ENCODE measurements at regions not wholly inside any gene's neighbourhood (a gene's known extent, or its start where the extent isn't known, plus 50 kb on each side); places are given as distances from the start of the nearest gene placed in this dataset.

GRCh38 chr12:27875677-27876076 is 95.6 kb upstream of the MANSC4 start:
- H3K79me2 ChIP-seq (ENCODE audit: insufficient read depth, low read depth, low read length), result no peaks in the 10 kb centered on the region
- H3K9me3 ChIP-seq (ENCODE audit: low read length), result no peaks in the 10 kb centered on the region
- H3K36me3 ChIP-seq (ENCODE audit: insufficient read depth, low read length), result no peaks in the 10 kb centered on the region
- no TSS peak for BruUV-seq (replicated peaks)
- H2AFZ ChIP-seq (ENCODE audit: low read length), result no peak overlapping the region
- no peak for DNase-seq (ENCODE audit: low spot score)
- intact Hi-C loops (cut with micrococcal nuclease; ENCODE audit: unreplicated experiment), result no loop called here
- no peaks in the 10 kb centered on the region for H3K9me2 ChIP-seq (ENCODE audit: insufficient read depth, low read length)
- ChIA-PET CTCF (ENCODE audit: unreplicated experiment) (no interaction called here), POLR2A (interaction anchor here (0.5 kb wide), 1 partner anchor 457 kb away, joined by 3 read pairs; no protein-coding TSS in a partner anchor)
- TF ChIP-seq, protein P1, sequence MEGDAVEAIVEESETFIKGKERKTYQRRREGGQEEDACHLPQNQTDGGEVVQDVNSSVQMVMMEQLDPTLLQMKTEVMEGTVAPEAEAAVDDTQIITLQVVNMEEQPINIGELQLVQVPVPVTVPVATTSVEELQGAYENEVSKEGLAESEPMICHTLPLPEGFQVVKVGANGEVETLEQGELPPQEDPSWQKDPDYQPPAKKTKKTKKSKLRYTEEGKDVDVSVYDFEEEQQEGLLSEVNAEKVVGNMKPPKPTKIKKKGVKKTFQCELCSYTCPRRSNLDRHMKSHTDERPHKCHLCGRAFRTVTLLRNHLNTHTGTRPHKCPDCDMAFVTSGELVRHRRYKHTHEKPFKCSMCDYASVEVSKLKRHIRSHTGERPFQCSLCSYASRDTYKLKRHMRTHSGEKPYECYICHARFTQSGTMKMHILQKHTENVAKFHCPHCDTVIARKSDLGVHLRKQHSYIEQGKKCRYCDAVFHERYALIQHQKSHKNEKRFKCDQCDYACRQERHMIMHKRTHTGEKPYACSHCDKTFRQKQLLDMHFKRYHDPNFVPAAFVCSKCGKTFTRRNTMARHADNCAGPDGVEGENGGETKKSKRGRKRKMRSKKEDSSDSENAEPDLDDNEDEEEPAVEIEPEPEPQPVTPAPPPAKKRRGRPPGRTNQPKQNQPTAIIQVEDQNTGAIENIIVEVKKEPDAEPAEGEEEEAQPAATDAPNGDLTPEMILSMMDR (conservative IDR thresholded peaks at IDR 0.05; ENCODE audit: low read length), result no peak
- H3K4me2 ChIP-seq (ENCODE audit: low read length), result no peak overlapping the region
- no peak overlapping the region for H3K4me3 ChIP-seq (ENCODE audit: low read depth, low read length, poor library complexity, severe bottlenecking)
- H3K27ac ChIP-seq (ENCODE audit: low read depth, low read length, poor library complexity, severe bottlenecking), result no peak overlapping the region
- no peaks in the 10 kb centered on the region for H4K20me1 ChIP-seq (ENCODE audit: insufficient read depth, low read length)
- H3K4me1 ChIP-seq (ENCODE audit: insufficient read depth, low read length, poor library complexity, severe bottlenecking), result no peaks in the 10 kb centered on the region

DNA sequence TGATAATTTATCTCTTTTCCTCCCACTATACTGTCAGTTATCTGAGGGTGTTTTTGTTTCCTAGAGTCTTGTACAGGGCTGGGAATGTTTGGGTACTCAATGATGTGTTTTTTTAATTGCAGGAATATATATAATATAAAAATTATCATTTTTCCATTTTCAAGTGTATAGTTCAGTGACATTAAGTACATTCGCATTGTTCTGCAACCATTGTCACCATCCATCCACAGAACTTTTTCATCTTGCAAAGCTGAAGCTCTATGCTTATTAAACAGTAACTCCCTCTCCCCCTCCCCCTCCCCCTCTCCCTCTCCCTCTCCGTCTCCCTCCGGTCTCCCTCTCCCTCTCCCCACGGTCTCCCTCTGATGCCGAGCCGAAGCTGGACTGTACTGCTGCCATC is 93.0 kb upstream of the MANSC4 start:
- Histone ChIP-seq H3K4me3 (ENCODE audit: low read depth, low read length, poor library complexity, severe bottlenecking) (no peak overlapping the region), H3K27ac (ENCODE audit: low read depth, low read length, poor library complexity, severe bottlenecking) (no peak overlapping the region), H2AFZ (ENCODE audit: low read length) (no peak overlapping the region), H3K9me3 (ENCODE audit: low read length) (no peaks in the 10 kb centered on the region), H3K4me1 (ENCODE audit: insufficient read depth, low read length, poor library complexity, severe bottlenecking) (no peaks in the 10 kb centered on the region), H3K79me2 (ENCODE audit: insufficient read depth, low read depth, low read length) (no peaks in the 10 kb centered on the region), H3K4me2 (ENCODE audit: low read length) (no peak overlapping the region), H3K36me3 (ENCODE audit: insufficient read depth, low read length) (no peaks in the 10 kb centered on the region), H3K9me2 (ENCODE audit: insufficient read depth, low read length) (no peaks in the 10 kb centered on the region), H4K20me1 (ENCODE audit: insufficient read depth, low read length) (no peaks in the 10 kb centered on the region)
- ChIA-PET POLR2A (interaction anchor here (0.6 to 1.6 kb wide), 2 partner anchors 11 to 55 kb away, joined by 3 to 7 read pairs; no protein-coding TSS in a partner anchor), CTCF (ENCODE audit: unreplicated experiment) (no interaction called here)
- intact Hi-C loops (cut with micrococcal nuclease; ENCODE audit: unreplicated experiment), result no loop called here
- DNase-seq (ENCODE audit: low spot score), result no peak
- BruUV-seq (replicated peaks), result no TSS peak
- TF ChIP-seq, protein P1 (conservative IDR thresholded peaks at IDR 0.05; ENCODE audit: low read length), result no peak
- no peak for TF ChIP-seq EZH2phosphoT487 (IDR thresholded peaks at IDR 0.05; ENCODE audit: borderline replicate concordance, low read depth, low read length)

- no peaks in the 10 kb centered on the region for H3K9me3 ChIP-seq (ENCODE audit: low read length)
- intact Hi-C loops (cut with micrococcal nuclease; ENCODE audit: unreplicated experiment), result no loop called here
- TF ChIP-seq EZH2phosphoT487 (IDR thresholded peaks at IDR 0.05; ENCODE audit: borderline replicate concordance, low read depth, low read length), result no peak
- TF ChIP-seq, protein P1 (conservative IDR thresholded peaks at IDR 0.05; ENCODE audit: low read length), result no peak
- ChIA-PET CTCF (ENCODE audit: unreplicated experiment) (no interaction called here), POLR2A (interaction anchor here (1.6 kb wide), 1 partner anchor 10 kb away, joined by 7 read pairs; no protein-coding TSS in a partner anchor)
- BruUV-seq (replicated peaks), result no TSS peak
- H2AFZ ChIP-seq (ENCODE audit: low read length), result no peak overlapping the region
- H3K79me2 ChIP-seq (ENCODE audit: insufficient read depth, low read depth, low read length), result no peaks in the 10 kb centered on the region
- H3K9me2 ChIP-seq (ENCODE audit: insufficient read depth, low read length), result no peaks in the 10 kb centered on the region
- no peak overlapping the region for H3K4me2 ChIP-seq (ENCODE audit: low read length)
- H4K20me1 ChIP-seq (ENCODE audit: insufficient read depth, low read length), result no peaks in the 10 kb centered on the region
- H3K4me1 ChIP-seq (ENCODE audit: insufficient read depth, low read length, poor library complexity, severe bottlenecking), result no peaks in the 10 kb centered on the region
- H3K27ac ChIP-seq (ENCODE audit: low read depth, low read length, poor library complexity, severe bottlenecking), result no peak overlapping the region
- H3K36me3 ChIP-seq (ENCODE audit: insufficient read depth, low read length), result no peaks in the 10 kb centered on the region
- H3K4me3 ChIP-seq (ENCODE audit: low read depth, low read length, poor library complexity, severe bottlenecking), result no peak overlapping the region
- no peak for DNase-seq (ENCODE audit: low spot score)
Measured at GRCh38 chr12:27871946-27872345, 91.9 kb upstream of the MANSC4 start.

Measured in OCI-LY7 (cell line).